Stomach smooth muscle (tissue), 2 donors: ENCODE measurements at regions not wholly inside any gene's neighbourhood (a gene's known extent, or its start where the extent isn't known, plus 50 kb on each side); places are given as distances from the start of the nearest gene placed in this dataset.

Source experiments
- H3K27ac ChIP-seq: one replicate; pipeline ENCODE4 v1.7.0; 2013; ENCODE audit warnings: mild to moderate bottlenecking, low read length, inconsistent platforms
- H3K27me3 ChIP-seq, 2 donors: one replicate each; pipeline ENCODE4 v1.7.0; 2013; ENCODE audit warnings: low read length in 2 of 2; ENCODE audit not compliant: insufficient read depth in 2 of 2, control insufficient read depth in 1 of 2
- H3K36me3 ChIP-seq, 2 donors: one replicate each; pipeline ENCODE4 v1.7.0; 2013; ENCODE audit warnings: low read length in 2 of 2; ENCODE audit not compliant: control insufficient read depth in 2 of 2, insufficient read depth in 2 of 2
- H3K4me1 ChIP-seq: one replicate; pipeline ENCODE4 v1.7.0; 2013; ENCODE audit warnings: low read length; ENCODE audit not compliant: control insufficient read depth, insufficient read depth
- H3K4me3 ChIP-seq, 2 donors: one replicate each; pipeline ENCODE4 v1.7.0; 2013; ENCODE audit warnings: low read length in 2 of 2
- H3K9ac ChIP-seq, 2 donors: one replicate each; pipeline ENCODE4 v1.7.0; 2013; ENCODE audit warnings: low read length in 2 of 2, mild to moderate bottlenecking in 1 of 2
- H3K9me3 ChIP-seq, 2 donors: one replicate each; pipeline ENCODE4 v1.7.0; 2013; ENCODE audit warnings: low read length in 2 of 2; ENCODE audit not compliant: control insufficient read depth in 2 of 2
- donor health status: healthy.
- donor health status: Pancreatic carcinoma.

- Histone ChIP-seq H3K4me3 (no peak overlapping the region), H3K27me3 (no peaks in the 10 kb centered on the region), H3K27ac (no peak overlapping the region), H3K36me3 (no peaks in the 10 kb centered on the region), H3K9me3 (no peaks in the 10 kb centered on the region), H3K9ac (no peak overlapping the region), H3K4me1 (no peaks in the 10 kb centered on the region)
Observed at GRCh38 chr10:90326498-90327267, 531.2 kb downstream of the HTR7 start.

- H3K9ac ChIP-seq, result no peak overlapping the region
- no peaks in the 10 kb centered on the region for H3K9me3 ChIP-seq
- H3K4me3 ChIP-seq, result no peak overlapping the region
- no peaks in the 10 kb centered on the region for H3K27me3 ChIP-seq
- H3K36me3 ChIP-seq, result no peaks in the 10 kb centered on the region
- no peaks in the 10 kb centered on the region for H3K4me1 ChIP-seq
- H3K27ac ChIP-seq, result no peak overlapping the region
Observed at GRCh38 chr10:90327611-90328010, 530.2 kb downstream of the HTR7 start.

DNA sequence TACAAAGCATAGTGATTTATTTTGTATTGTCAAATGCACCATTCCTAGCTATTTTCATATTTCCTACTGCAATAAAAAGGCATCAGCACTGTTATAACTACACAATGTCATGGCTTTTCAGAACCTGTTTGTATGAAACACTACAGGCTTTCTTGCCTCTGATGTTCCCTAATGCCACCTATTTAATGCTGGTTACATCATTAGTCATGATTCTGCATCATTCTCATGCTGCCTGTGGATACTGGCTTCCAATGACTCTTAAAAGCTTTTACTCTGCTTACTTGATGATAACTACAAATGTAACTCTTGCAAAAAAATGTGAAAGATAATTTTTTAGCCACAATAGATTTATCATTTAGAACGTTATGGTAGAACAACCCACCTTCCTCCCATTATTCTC, 529.4 kb downstream of the HTR7 start:
- Histone ChIP-seq H3K4me3 (no peak overlapping the region), H3K27ac (no peak overlapping the region), H3K27me3 (no peaks in the 10 kb centered on the region), H3K9ac (no peak overlapping the region), H3K36me3 (no peaks in the 10 kb centered on the region), H3K9me3 (no peaks in the 10 kb centered on the region), H3K4me1 (no peaks in the 10 kb centered on the region)

DNA sequence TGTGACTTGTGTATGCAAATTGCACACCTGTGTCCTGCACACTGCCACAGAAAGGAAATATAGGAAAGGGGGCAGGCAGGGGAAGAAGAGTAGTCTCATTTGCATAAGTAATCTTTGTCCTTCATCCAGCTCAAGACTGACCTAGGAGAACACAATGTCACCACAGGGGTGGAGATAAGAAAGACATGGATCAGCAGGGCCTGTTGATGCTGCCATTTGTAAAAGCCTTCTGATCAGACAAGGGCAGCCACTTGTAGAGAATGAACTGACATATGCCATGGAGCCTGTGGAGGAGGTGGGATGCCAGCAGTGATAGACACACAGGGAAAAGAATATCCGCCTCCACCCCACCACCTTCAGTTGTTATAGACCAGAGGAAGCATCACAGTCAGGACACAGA, 528.9 kb downstream of the HTR7 start:
- Histone ChIP-seq H3K36me3 (no peaks in the 10 kb centered on the region), H3K4me1 (no peaks in the 10 kb centered on the region), H3K27me3 (no peaks in the 10 kb centered on the region), H3K27ac (no peak overlapping the region), H3K9ac (no peak overlapping the region), H3K4me3 (no peak overlapping the region), H3K9me3 (no peaks in the 10 kb centered on the region)

DNA sequence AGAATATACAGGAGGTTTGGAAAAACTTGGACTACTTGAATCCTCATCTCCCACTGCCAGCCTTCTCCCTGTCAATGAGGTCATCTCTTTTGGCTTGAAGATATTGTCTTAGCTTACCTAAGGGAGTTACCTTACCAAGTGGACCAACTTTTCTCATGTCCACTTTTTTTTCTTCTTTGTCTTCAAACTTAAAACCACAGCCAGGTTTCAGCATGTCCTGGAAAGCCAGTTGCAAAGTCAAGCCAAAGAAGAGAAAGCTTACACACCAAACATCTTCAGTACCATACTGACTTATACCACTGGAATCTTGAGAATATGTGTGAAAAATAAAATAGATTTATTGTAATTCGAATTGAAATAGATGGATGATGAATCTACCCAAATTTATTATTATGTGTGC, 520.5 kb downstream of the HTR7 start:
- Histone ChIP-seq H3K27me3 (no peaks in the 10 kb centered on the region), H3K27ac (no peak overlapping the region), H3K9me3 (no peaks in the 10 kb centered on the region), H3K9ac (no peak overlapping the region), H3K4me1 (no peaks in the 10 kb centered on the region), H3K36me3 (no peaks in the 10 kb centered on the region), H3K4me3 (no peak overlapping the region)

- no peak overlapping the region for H3K27ac ChIP-seq
Observed at GRCh38 chr10:90342480-90342879, 515.4 kb downstream of the HTR7 start.

DNA sequence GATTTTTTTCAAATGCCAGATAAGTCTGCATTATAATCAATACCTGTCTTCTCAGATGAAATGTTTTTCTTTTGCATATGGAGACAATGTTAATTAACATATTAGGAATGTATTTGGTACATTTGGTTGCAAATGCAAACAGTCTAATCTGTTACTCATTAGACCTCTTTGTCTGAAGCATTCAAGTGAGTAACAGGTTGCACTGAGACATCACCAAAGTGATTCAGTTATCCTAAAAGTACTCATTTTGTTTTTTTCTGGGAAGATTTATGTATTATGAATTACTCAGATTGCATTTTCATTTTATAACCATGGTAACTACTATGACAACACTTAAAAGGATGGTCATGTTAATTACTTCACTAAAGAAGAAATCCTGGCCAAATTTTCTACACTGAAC, 513.6 kb downstream of the HTR7 start:
- H3K4me3 ChIP-seq, result no peak overlapping the region
- no peaks in the 10 kb centered on the region for H3K9me3 ChIP-seq
- no peak overlapping the region for H3K9ac ChIP-seq
- H3K36me3 ChIP-seq, result no peaks in the 10 kb centered on the region
- no peaks in the 10 kb centered on the region for H3K27me3 ChIP-seq
- no peaks in the 10 kb centered on the region for H3K4me1 ChIP-seq
- no peak overlapping the region for H3K27ac ChIP-seq

More at GRCh38 chr10:90342480-90342879, 515.4 kb downstream of the HTR7 start:
- H3K9me3 ChIP-seq, result no peaks in the 10 kb centered on the region
- H3K27me3 ChIP-seq, result no peaks in the 10 kb centered on the region
- no peaks in the 10 kb centered on the region for H3K36me3 ChIP-seq
- no peak overlapping the region for H3K4me3 ChIP-seq
- no peak overlapping the region for H3K9ac ChIP-seq
- no peaks in the 10 kb centered on the region for H3K4me1 ChIP-seq

GRCh38 chr10:90347239-90347638, 510.6 kb downstream of the HTR7 start:
- H3K9me3 ChIP-seq, result no peaks in the 10 kb centered on the region
- H3K4me3 ChIP-seq, result no peak overlapping the region
- H3K9ac ChIP-seq, result no peak overlapping the region
- H3K27me3 ChIP-seq, result no peaks in the 10 kb centered on the region
- H3K27ac ChIP-seq, result no peak overlapping the region
- H3K36me3 ChIP-seq, result no peaks in the 10 kb centered on the region
- H3K4me1 ChIP-seq, result no peaks in the 10 kb centered on the region

DNA sequence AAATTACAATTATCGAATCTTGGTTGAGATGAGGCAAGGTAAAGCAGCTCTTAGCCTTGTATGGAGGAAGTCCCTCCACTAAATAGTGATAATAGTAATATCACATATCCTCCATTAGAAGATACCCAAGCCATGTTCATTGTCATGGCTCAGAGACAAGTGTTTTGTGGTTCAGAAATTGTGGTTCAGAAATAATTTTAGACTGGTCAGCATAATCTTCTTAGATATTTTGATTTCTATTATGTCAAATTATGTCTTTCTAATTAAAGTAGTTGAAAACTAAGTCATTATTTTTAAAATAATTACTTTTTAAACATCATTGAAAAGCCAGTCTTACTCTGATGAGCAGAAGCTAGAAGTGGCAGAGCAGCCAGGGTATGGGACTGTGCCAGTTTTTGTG, 507.7 kb downstream of the HTR7 start:
- Histone ChIP-seq H3K36me3 (no peaks in the 10 kb centered on the region), H3K27ac (no peak overlapping the region), H3K4me3 (no peak overlapping the region), H3K27me3 (no peaks in the 10 kb centered on the region), H3K4me1 (no peaks in the 10 kb centered on the region), H3K9me3 (no peaks in the 10 kb centered on the region), H3K9ac (no peak overlapping the region)

GRCh38 chr10:90352288-90352687, 505.6 kb downstream of the HTR7 start:
- no peak overlapping the region for H3K27ac ChIP-seq
- no peaks in the 10 kb centered on the region for H3K27me3 ChIP-seq
- no peak overlapping the region for H3K9ac ChIP-seq
- no peaks in the 10 kb centered on the region for H3K36me3 ChIP-seq
- H3K4me1 ChIP-seq, result no peaks in the 10 kb centered on the region
- H3K4me3 ChIP-seq, result no peak overlapping the region
- no peaks in the 10 kb centered on the region for H3K9me3 ChIP-seq

- Histone ChIP-seq H3K4me3 (no peak overlapping the region), H3K9ac (no peak overlapping the region), H3K27ac (no peak overlapping the region), H3K4me1 (no peaks in the 10 kb centered on the region), H3K9me3 (no peaks in the 10 kb centered on the region), H3K36me3 (no peaks in the 10 kb centered on the region), H3K27me3 (no peaks in the 10 kb centered on the region)
Observed at GRCh38 chr10:90354914-90355313, 502.9 kb downstream of the HTR7 start.
